WTC11 (cell line): ENCODE measurements at regions not wholly inside any gene's neighbourhood (a gene's known extent, or its start where the extent isn't known, plus 50 kb on each side); places are given as distances from the start of the nearest gene placed in this dataset.

Experiments
- ATAC-seq: fragments of 200-7000 bp; cut with Tn5 transposase; 2 replicates; pipeline ENCODE4 v1.10.0; 2021; ENCODE audit warnings: mild to moderate bottlenecking, moderate library complexity
- CTCF ChIA-PET: fragments of 300-600 bp; sonication (Branson Sonifier 250); formaldehyde crosslinking; loops from one replicate; lab custom pipeline; 2021; ENCODE audit warnings: antibody characterized with exemption; lab: Charles Lee
- POLR2A ChIA-PET: fragments of 350-600 bp; sonication (Branson Sonifier 250); formaldehyde crosslinking; loops from one replicate; lab custom pipeline; 2021; ENCODE audit warnings: antibody characterized with exemption; lab: Charles Lee
- DNase-seq: peaks from one replicate; pipeline ENCODE4 v3.0.0; 2021; ENCODE audit warnings: low spot score
- H3K27ac Mint-ChIP-seq: 2 replicates; pipeline ENCODE4 v1.8.0; 2021; ENCODE audit warnings: mixed read lengths
- H3K27me3 Mint-ChIP-seq: 2 replicates; pipeline ENCODE4 v1.8.0; 2021; ENCODE audit warnings: low read depth, mild to moderate bottlenecking, moderate library complexity, mixed read lengths
- H3K36me3 Mint-ChIP-seq: 2 replicates; pipeline ENCODE4 v1.8.0; 2021; ENCODE audit warnings: mixed read lengths
- H3K4me1 Mint-ChIP-seq: 2 replicates; pipeline ENCODE4 v1.8.0; 2022; ENCODE audit warnings: mixed read lengths
- H3K4me3 Mint-ChIP-seq: 2 replicates; pipeline ENCODE4 v1.8.0; 2021; ENCODE audit warnings: mild to moderate bottlenecking, moderate library complexity, mixed read lengths
- H3K9me3 Mint-ChIP-seq: 2 replicates; pipeline ENCODE4 v1.8.0; 2021; ENCODE audit warnings: mixed read lengths
- CTCF ChIP-seq: fragments of 200-600 bp; IDR thresholded peaks from 2 replicates; pipeline ENCODE4 v1.8.0; 2022; ENCODE audit warnings: antibody characterized with exemption
- FOXP1 ChIP-seq: sonication (generic); formaldehyde crosslinking; IDR thresholded peaks from 2 replicates; pipeline ENCODE4 v1.8.0; 2022; ENCODE audit warnings: missing genetic modification reagents, mild to moderate bottlenecking, moderate library complexity, borderline replicate concordance
- IRF1 ChIP-seq: sonication (generic); formaldehyde crosslinking; IDR thresholded peaks from 2 replicates; pipeline ENCODE4 v1.8.0; 2023; ENCODE audit warnings: missing genetic modification reagents
- KAT7 ChIP-seq: sonication (generic); formaldehyde crosslinking; IDR thresholded peaks from 2 replicates; pipeline ENCODE4 v1.8.1; 2023; ENCODE audit warnings: missing genetic modification reagents, mild to moderate bottlenecking, borderline replicate concordance
- MAX ChIP-seq: sonication (generic); formaldehyde crosslinking; IDR thresholded peaks from 2 replicates; pipeline ENCODE4 v1.8.0; 2022; ENCODE audit warnings: mild to moderate bottlenecking, missing genetic modification reagents
- MLX ChIP-seq: sonication (generic); formaldehyde crosslinking; IDR thresholded peaks from 2 replicates; pipeline ENCODE4 v1.8.1; 2023; ENCODE audit warnings: mild to moderate bottlenecking, missing genetic modification reagents, moderate library complexity
- MXD4 ChIP-seq: fragments of 250-450 bp; sonication (Bioruptor Pico); IDR thresholded peaks from 2 replicates; pipeline ENCODE4 v1.8.0; 2021; ENCODE audit warnings: mild to moderate bottlenecking, moderate library complexity, borderline replicate concordance
- NFATC4 ChIP-seq: fragments of 250-450 bp; sonication (Bioruptor Pico); IDR thresholded peaks from 2 replicates; pipeline ENCODE4 v1.9.0; 2021; ENCODE audit warnings: mild to moderate bottlenecking
- RELA ChIP-seq: sonication (generic); formaldehyde crosslinking; IDR thresholded peaks from 2 replicates; pipeline ENCODE4 v1.8.1; 2022; ENCODE audit warnings: missing genetic modification reagents, mild to moderate bottlenecking, borderline replicate concordance
- TCF7 ChIP-seq: sonication (generic); formaldehyde crosslinking; IDR thresholded peaks from 2 replicates; pipeline ENCODE4 v1.8.0; 2022; ENCODE audit warnings: mild to moderate bottlenecking, low read depth, missing genetic modification reagents, moderate library complexity
- TEAD1 ChIP-seq: sonication (generic); formaldehyde crosslinking; IDR thresholded peaks from 2 replicates; pipeline ENCODE4 v1.8.0; 2022; ENCODE audit warnings: mild to moderate bottlenecking, missing genetic modification reagents
- TP53 ChIP-seq: sonication (generic); formaldehyde crosslinking; IDR thresholded peaks from 2 replicates; pipeline ENCODE4 v1.8.1; 2023; ENCODE audit warnings: mild to moderate bottlenecking, missing genetic modification reagents
- ZNF416 ChIP-seq: fragments of 250-450 bp; sonication (Bioruptor Pico); IDR thresholded peaks from 2 replicates; pipeline ENCODE4 v1.9.0; 2021; ENCODE audit warnings: mild to moderate bottlenecking, inconsistent platforms
- ZNF532 ChIP-seq: fragments of 250-450 bp; sonication (Bioruptor Pico); IDR thresholded peaks from 2 replicates; pipeline ENCODE4 v1.9.0; 2021; ENCODE audit warnings: mild to moderate bottlenecking, borderline replicate concordance
- ZSCAN18 ChIP-seq: fragments of 250-450 bp; sonication (Bioruptor Pico); IDR thresholded peaks from 2 replicates; pipeline ENCODE4 v2.1.2; 2022; ENCODE audit warnings: mild to moderate bottlenecking, moderate library complexity

GRCh38 chr10:131683941-131684340 lies 216.9 kb upstream of the PPP2R2D start:
- CTCF ChIA-PET = no interaction called here
- POLR2A ChIA-PET = interaction anchor here (0.8 kb wide), 1 partner anchor 40 kb away, joined by 3 read pairs; no protein-coding TSS in a partner anchor
- Mint-ChIP-seq H3K4me1 (peaks cover 16% of the 10 kb centered on the region), H3K9me3 (no peaks in the 10 kb centered on the region), H3K27me3 (peaks cover 3% of the 10 kb centered on the region), H3K27ac (no peak overlapping the region), H3K36me3 (no peaks in the 10 kb centered on the region), H3K4me3 (no peak overlapping the region)
- no peak for DNase-seq
- no peak for ATAC-seq
- TF ChIP-seq FOXP1 = no peak
- no peak for TF ChIP-seq IRF1
- TF ChIP-seq NFATC4 = no peak
- no peak for TF ChIP-seq ZNF416 (CRISPR knock-in tag)
- TF ChIP-seq ZSCAN18 (CRISPR knock-in tag) = no peak

GRCh38 chr10:131685007-131685406 lies 215.8 kb upstream of the PPP2R2D start:
- CTCF ChIA-PET = no interaction called here
- Mint-ChIP-seq H3K36me3 (no peaks in the 10 kb centered on the region), H3K27me3 (no peaks in the 10 kb centered on the region; the same call in none of the 2 replicates), H3K4me3 (no peak overlapping the region), H3K4me1 (peaks cover 21% of the 10 kb centered on the region), H3K9me3 (no peaks in the 10 kb centered on the region), H3K27ac (no peak overlapping the region)
- POLR2A ChIA-PET = no interaction called here
- ATAC-seq (no peak), DNase-seq (no peak)
- TF ChIP-seq MLX (CRISPR knock-in tag) = no peak
- no peak for TF ChIP-seq TCF7 (CRISPR knock-in tag)
- TF ChIP-seq KAT7 (CRISPR knock-in tag) = no peak
- no peak for TF ChIP-seq ZNF532
- TF ChIP-seq MAX = no peak
- no peak for TF ChIP-seq RELA (CRISPR knock-in tag)
- TF ChIP-seq TP53 (CRISPR knock-in tag) = no peak
- TF ChIP-seq CTCF = no peak
- no peak for TF ChIP-seq TEAD1 (CRISPR knock-in tag)
- TF ChIP-seq MXD4 (CRISPR knock-in tag) = no peak
